Subcutaneous abdominal adipose tissue (tissue), 5 donors: ENCODE measurements at regions not wholly inside any gene's neighbourhood (a gene's known extent, or its start where the extent isn't known, plus 50 kb on each side); places are given as distances from the start of the nearest gene placed in this dataset.

Experiments
- H3K27ac ChIP-seq: one replicate; pipeline ENCODE4 v1.7.0; 2013; ENCODE audit warnings: low read depth, mild to moderate bottlenecking, inconsistent platforms, low read length, moderate library complexity
- H3K27me3 ChIP-seq, 5 donors: one replicate each; pipeline ENCODE4 v1.7.0; 2013; ENCODE audit warnings: low read length in 5 of 5, inconsistent platforms in 1 of 5; ENCODE audit not compliant: control insufficient read depth in 5 of 5, insufficient read depth in 4 of 5
- H3K36me3 ChIP-seq, 5 donors: one replicate each; pipeline ENCODE4 v1.7.0; 2013; ENCODE audit warnings: low read length in 5 of 5; ENCODE audit not compliant: control insufficient read depth in 5 of 5, insufficient read depth in 5 of 5
- H3K4me1 ChIP-seq, 5 donors: one replicate each; pipeline ENCODE4 v1.7.0; 2013; ENCODE audit warnings: low read length in 5 of 5, mild to moderate bottlenecking in 3 of 5, moderate library complexity in 1 of 5; ENCODE audit not compliant: control insufficient read depth in 5 of 5, insufficient read depth in 5 of 5
- H3K4me3 ChIP-seq, 5 donors: one replicate each; pipeline ENCODE4 v1.7.0; 2013; ENCODE audit warnings: low read length in 5 of 5, low read depth in 1 of 5
- H3K9ac ChIP-seq, 5 donors: one replicate each; pipeline ENCODE4 v1.7.0; 2013; ENCODE audit warnings: low read length in 5 of 5, mild to moderate bottlenecking in 4 of 5, moderate library complexity in 3 of 5
- H3K9me3 ChIP-seq, 5 donors: one replicate each; pipeline ENCODE4 v1.7.0; 2013; ENCODE audit warnings: low read length in 5 of 5; ENCODE audit not compliant: control insufficient read depth in 5 of 5
- donor health status: healthy.
- donor health status: healthy.
- donor health status: healthy.
- donor health status: healthy.
- donor health status: healthy.

GRCh38 chr5:112686675-112687074 is 51.0 kb upstream of the APC start:
- Histone ChIP-seq H3K27me3 (no peaks in the 10 kb centered on the region), H3K9me3 (peaks cover 0 to 3% (median 2%) of the 10 kb centered on the region in 5 donors), H3K27ac (no peak overlapping the region), H3K4me1 (peaks cover 0 to 5% (median 3%) of the 10 kb centered on the region in 5 donors), H3K9ac (no peak overlapping the region), H3K4me3 (no peak overlapping the region), H3K36me3 (no peaks in the 10 kb centered on the region)

GRCh38 chr5:112687306-112687705 is 50.4 kb upstream of the APC start:
- Histone ChIP-seq H3K27ac (no peak overlapping the region), H3K27me3 (peaks cover 0 to 2% (median 0%) of the 10 kb centered on the region in 5 donors), H3K4me1 (peaks cover 0 to 5% (median 3%) of the 10 kb centered on the region in 5 donors), H3K4me3 (no peak overlapping the region), H3K9ac (no peak overlapping the region), H3K36me3 (no peaks in the 10 kb centered on the region), H3K9me3 (peaks cover 0 to 3% (median 2%) of the 10 kb centered on the region in 5 donors)
